Body of pancreas (tissue), 4 donors: ENCODE measurements at regions not wholly inside any gene's neighbourhood (a gene's known extent, or its start where the extent isn't known, plus 50 kb on each side); places are given as distances from the start of the nearest gene placed in this dataset.

ENCODE experiments used
- POLR2A ChIP-seq, 3 donors: fragments of 450-650 bp; IDR thresholded peaks; one replicate each; pipeline ENCODE4 v1.6.1; 2016; ENCODE audit warnings: antibody characterized with exemption in 3 of 3, mild to moderate bottlenecking in 2 of 3
- TF ChIP-seq, protein P1 (sequence below), 7 experiments: fragments of 450-650 bp in 4 of 7; fragments of 200-600 bp in 3 of 7; sonication (generic) in 3 of 7; IDR thresholded peaks; one replicate each; pipeline ENCODE4 v1.5.1; 2016 to 2019; ENCODE audit warnings: antibody characterized with exemption in 7 of 7

DNA sequence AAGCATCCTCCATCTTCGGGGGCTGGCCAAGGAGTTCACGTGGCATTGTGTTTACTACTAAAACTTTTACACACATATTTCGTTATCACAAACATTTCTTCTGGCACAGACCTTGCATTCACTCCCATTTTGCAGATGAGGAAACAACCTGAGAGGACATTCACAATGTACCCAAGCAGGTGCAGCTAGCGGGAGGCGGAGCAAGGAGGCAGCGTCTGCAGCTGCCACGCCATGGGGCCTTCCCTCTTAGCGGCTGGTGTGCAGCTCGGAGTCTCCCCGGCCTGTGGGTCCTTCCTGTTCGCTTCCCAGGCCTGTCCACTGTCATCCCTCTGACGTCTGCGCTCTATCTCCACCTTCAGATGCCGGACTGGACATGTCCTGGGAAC, 807.8 kb downstream of the TBC1D22A start:
- TF ChIP-seq, protein P1, sequence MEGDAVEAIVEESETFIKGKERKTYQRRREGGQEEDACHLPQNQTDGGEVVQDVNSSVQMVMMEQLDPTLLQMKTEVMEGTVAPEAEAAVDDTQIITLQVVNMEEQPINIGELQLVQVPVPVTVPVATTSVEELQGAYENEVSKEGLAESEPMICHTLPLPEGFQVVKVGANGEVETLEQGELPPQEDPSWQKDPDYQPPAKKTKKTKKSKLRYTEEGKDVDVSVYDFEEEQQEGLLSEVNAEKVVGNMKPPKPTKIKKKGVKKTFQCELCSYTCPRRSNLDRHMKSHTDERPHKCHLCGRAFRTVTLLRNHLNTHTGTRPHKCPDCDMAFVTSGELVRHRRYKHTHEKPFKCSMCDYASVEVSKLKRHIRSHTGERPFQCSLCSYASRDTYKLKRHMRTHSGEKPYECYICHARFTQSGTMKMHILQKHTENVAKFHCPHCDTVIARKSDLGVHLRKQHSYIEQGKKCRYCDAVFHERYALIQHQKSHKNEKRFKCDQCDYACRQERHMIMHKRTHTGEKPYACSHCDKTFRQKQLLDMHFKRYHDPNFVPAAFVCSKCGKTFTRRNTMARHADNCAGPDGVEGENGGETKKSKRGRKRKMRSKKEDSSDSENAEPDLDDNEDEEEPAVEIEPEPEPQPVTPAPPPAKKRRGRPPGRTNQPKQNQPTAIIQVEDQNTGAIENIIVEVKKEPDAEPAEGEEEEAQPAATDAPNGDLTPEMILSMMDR (IDR thresholded peaks at IDR 0.05), result no peak
- no peak for TF ChIP-seq POLR2A (IDR thresholded peaks at IDR 0.05)
